ENCODE measurements at regions not wholly inside any gene's neighbourhood (a gene's known extent, or its start where the extent isn't known, plus 50 kb on each side); places are given as distances from the start of the nearest gene placed in this dataset.

DNA sequence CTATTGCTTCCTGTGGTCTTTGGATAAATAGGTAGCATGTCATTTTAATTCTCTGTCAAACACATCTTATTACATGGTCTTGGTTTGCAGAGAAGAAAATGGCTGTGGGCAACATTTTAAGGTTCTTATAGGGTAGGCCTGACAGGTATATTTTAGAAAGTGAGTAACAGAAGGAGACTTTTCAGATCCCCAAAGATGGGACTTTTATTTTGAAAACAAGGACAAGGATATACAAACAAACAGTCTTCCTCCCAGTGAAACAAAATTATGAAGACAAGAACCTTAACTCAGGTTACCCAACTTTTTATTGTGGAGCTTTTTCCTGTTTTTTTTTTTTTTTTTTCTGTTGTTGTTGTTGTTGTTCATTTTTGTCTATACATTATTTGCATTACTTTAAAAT lies 916.2 kb downstream of the NTRK3 start:
- TF ChIP-seq, protein P1, sequence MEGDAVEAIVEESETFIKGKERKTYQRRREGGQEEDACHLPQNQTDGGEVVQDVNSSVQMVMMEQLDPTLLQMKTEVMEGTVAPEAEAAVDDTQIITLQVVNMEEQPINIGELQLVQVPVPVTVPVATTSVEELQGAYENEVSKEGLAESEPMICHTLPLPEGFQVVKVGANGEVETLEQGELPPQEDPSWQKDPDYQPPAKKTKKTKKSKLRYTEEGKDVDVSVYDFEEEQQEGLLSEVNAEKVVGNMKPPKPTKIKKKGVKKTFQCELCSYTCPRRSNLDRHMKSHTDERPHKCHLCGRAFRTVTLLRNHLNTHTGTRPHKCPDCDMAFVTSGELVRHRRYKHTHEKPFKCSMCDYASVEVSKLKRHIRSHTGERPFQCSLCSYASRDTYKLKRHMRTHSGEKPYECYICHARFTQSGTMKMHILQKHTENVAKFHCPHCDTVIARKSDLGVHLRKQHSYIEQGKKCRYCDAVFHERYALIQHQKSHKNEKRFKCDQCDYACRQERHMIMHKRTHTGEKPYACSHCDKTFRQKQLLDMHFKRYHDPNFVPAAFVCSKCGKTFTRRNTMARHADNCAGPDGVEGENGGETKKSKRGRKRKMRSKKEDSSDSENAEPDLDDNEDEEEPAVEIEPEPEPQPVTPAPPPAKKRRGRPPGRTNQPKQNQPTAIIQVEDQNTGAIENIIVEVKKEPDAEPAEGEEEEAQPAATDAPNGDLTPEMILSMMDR (IDR thresholded peaks at IDR 0.05; ENCODE audit: low read depth, low read length), result no peak
- no peak for TF ChIP-seq EZH2phosphoT487 (IDR thresholded peaks at IDR 0.05; ENCODE audit: low read depth)
- Histone ChIP-seq H3K79me2 (ENCODE audit: low read length) (no peaks in the 10 kb centered on the region), H3K27ac (ENCODE audit: low read length) (no peak overlapping the region), H3K9ac (ENCODE audit: low read length) (no peak overlapping the region), H3K4me2 (ENCODE audit: low read length) (no peak overlapping the region), H3K4me3 (ENCODE audit: low read length) (no peak overlapping the region), H3K27me3 (ENCODE audit: low read depth, low read length) (no peaks in the 10 kb centered on the region), H3K4me1 (ENCODE audit: low read length) (no peaks in the 10 kb centered on the region), H2AFZ (ENCODE audit: low read depth, low read length) (no peak overlapping the region), H3K36me3 (replicated peaks; ENCODE audit: low read depth, low read length) (no peaks in the 10 kb centered on the region), H4K20me1 (ENCODE audit: insufficient read depth, low read length) (no peaks in the 10 kb centered on the region), H3K9me3 (ENCODE audit: insufficient read depth, low read length) (no peaks in the 10 kb centered on the region)

- Histone ChIP-seq H3K27me3 (ENCODE audit: low read depth, low read length) (no peaks in the 10 kb centered on the region), H2AFZ (ENCODE audit: low read depth, low read length) (no peak overlapping the region), H3K79me2 (ENCODE audit: low read length) (no peaks in the 10 kb centered on the region), H3K9ac (ENCODE audit: low read length) (no peak overlapping the region), H3K9me3 (ENCODE audit: insufficient read depth, low read length) (no peaks in the 10 kb centered on the region), H3K36me3 (replicated peaks; ENCODE audit: low read depth, low read length) (no peaks in the 10 kb centered on the region), H3K4me3 (ENCODE audit: low read length) (no peak overlapping the region), H3K4me1 (ENCODE audit: low read length) (no peaks in the 10 kb centered on the region), H3K27ac (ENCODE audit: low read length) (no peak overlapping the region), H3K4me2 (ENCODE audit: low read length) (no peak overlapping the region), H4K20me1 (ENCODE audit: insufficient read depth, low read length) (no peaks in the 10 kb centered on the region)
- no peak for TF ChIP-seq EZH2phosphoT487 (IDR thresholded peaks at IDR 0.05; ENCODE audit: low read depth)
- TF ChIP-seq, protein P1 (IDR thresholded peaks at IDR 0.05; ENCODE audit: low read depth, low read length), result no peak
These were observed 930.3 kb downstream of the NTRK3 start for GRCh38 chr15:87326269-87326668.

DNA sequence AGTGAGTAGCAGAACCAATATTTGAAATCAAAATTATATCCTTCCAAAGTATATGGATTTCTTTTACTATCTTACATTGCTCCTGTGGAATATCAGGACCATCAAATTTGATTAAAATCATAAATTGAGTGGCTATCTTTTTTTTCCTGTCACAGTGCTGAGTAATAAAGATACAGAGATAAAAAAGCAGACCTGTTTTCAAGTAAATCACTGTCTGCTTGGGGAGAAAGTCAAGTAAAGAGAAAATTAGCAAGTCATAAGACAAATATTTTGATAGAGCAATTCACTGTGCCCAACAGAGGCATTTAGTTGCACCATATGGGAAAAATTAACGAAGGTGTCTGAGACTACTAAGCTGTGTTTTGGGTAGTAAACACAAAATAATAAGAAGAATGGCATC lies 933.7 kb downstream of the NTRK3 start:
- Histone ChIP-seq H3K9ac (ENCODE audit: low read length) (no peak overlapping the region), H4K20me1 (ENCODE audit: insufficient read depth, low read length) (no peaks in the 10 kb centered on the region), H3K4me2 (ENCODE audit: low read length) (no peak overlapping the region), H3K27me3 (ENCODE audit: low read depth, low read length) (no peaks in the 10 kb centered on the region), H2AFZ (ENCODE audit: low read depth, low read length) (no peak overlapping the region), H3K9me3 (ENCODE audit: insufficient read depth, low read length) (no peaks in the 10 kb centered on the region), H3K79me2 (ENCODE audit: low read length) (no peaks in the 10 kb centered on the region), H3K4me3 (ENCODE audit: low read length) (no peak overlapping the region), H3K36me3 (replicated peaks; ENCODE audit: low read depth, low read length) (no peaks in the 10 kb centered on the region), H3K27ac (ENCODE audit: low read length) (no peak overlapping the region), H3K4me1 (ENCODE audit: low read length) (no peaks in the 10 kb centered on the region)
- TF ChIP-seq, protein P1 (IDR thresholded peaks at IDR 0.05; ENCODE audit: low read depth, low read length), result no peak
- no peak for TF ChIP-seq EZH2phosphoT487 (IDR thresholded peaks at IDR 0.05; ENCODE audit: low read depth)

GRCh38 chr15:87322265-87322664 lies 934.3 kb downstream of the NTRK3 start:
- TF ChIP-seq, protein P1 (IDR thresholded peaks at IDR 0.05; ENCODE audit: low read depth, low read length), result no peak
- no peak for TF ChIP-seq EZH2phosphoT487 (IDR thresholded peaks at IDR 0.05; ENCODE audit: low read depth)
- no peaks in the 10 kb centered on the region for H3K27me3 ChIP-seq (ENCODE audit: low read depth, low read length)
- no peak overlapping the region for H3K4me2 ChIP-seq (ENCODE audit: low read length)
- H3K4me1 ChIP-seq (ENCODE audit: low read length), result no peaks in the 10 kb centered on the region
- no peak overlapping the region for H2AFZ ChIP-seq (ENCODE audit: low read depth, low read length)
- no peaks in the 10 kb centered on the region for H3K79me2 ChIP-seq (ENCODE audit: low read length)
- no peaks in the 10 kb centered on the region for H3K9me3 ChIP-seq (ENCODE audit: insufficient read depth, low read length)
- no peak overlapping the region for H3K27ac ChIP-seq (ENCODE audit: low read length)
- no peak overlapping the region for H3K4me3 ChIP-seq (ENCODE audit: low read length)
- no peak overlapping the region for H3K9ac ChIP-seq (ENCODE audit: low read length)
- no peaks in the 10 kb centered on the region for H3K36me3 ChIP-seq (replicated peaks; ENCODE audit: low read depth, low read length)
- no peaks in the 10 kb centered on the region for H4K20me1 ChIP-seq (ENCODE audit: insufficient read depth, low read length)
